SK-N-MC (cell line): ENCODE measurements at regions not wholly inside any gene's neighbourhood (a gene's known extent, or its start where the extent isn't known, plus 50 kb on each side); places are given as distances from the start of the nearest gene placed in this dataset.

Experiments used
- EZH2 ChIP-seq: fragments of 200-600 bp; sonication (generic); IDR thresholded peaks from one replicate; pipeline ENCODE4 v1.6.1; 2017; ENCODE audit warnings: antibody characterized with exemption
- POLR2AphosphoS5 ChIP-seq: IDR thresholded peaks from 2 replicates; pipeline ENCODE4 v1.6.1; 2012; ENCODE audit warnings: mild to moderate bottlenecking, low read depth, low read length, borderline replicate concordance

GRCh38 chr1:213374369-213374768, 323.3 kb downstream of the RPS6KC1 start:
- TF ChIP-seq POLR2AphosphoS5 (no peak), EZH2 (no peak)
